ENCODE measurements at regions not wholly inside any gene's neighbourhood (a gene's known extent, or its start where the extent isn't known, plus 50 kb on each side); places are given as distances from the start of the nearest gene placed in this dataset.
A peak's percentile ranks its signal among the peaks of the same experiment; 100 is the strongest.

- peak overlapping the region; percentile 65 to 86 (median 76) for H3K27ac ChIP-seq
- H3K36me3 ChIP-seq = no peaks in the 10 kb centered on the region
- peaks cover 34 to 74% (median 39%) of the 10 kb centered on the region in 3 donors for H3K4me1 ChIP-seq
- WGBS, 2 donors = 75% methylated on average over 4 of the region's 4 CpGs
- no peaks in the 10 kb centered on the region for H3K9me3 ChIP-seq
- no peak for TF ChIP-seq CTCF (IDR thresholded peaks at IDR 0.05)
- no peak for TF ChIP-seq POLR2A (IDR thresholded peaks at IDR 0.05)
- H3K4me3 ChIP-seq = no peak overlapping the region
- H3K27me3 ChIP-seq = no peaks in the 10 kb centered on the region
- intact Hi-C loops (cut with DNase I) = no loop called here
- no peak for DNase-seq
Measured at GRCh38 chr11:112616327-112617097, 344.7 kb upstream of the NCAM1 start.

GRCh38 chr11:112617098-112617425 is 344.2 kb upstream of the NCAM1 start:
- intact Hi-C loops (cut with DNase I) = no loop called here
- no peak overlapping the region for H3K4me3 ChIP-seq
- WGBS, 2 donors = 95 to 100% methylated on average over 2 of the region's 2 CpGs
- no peaks in the 10 kb centered on the region for H3K9me3 ChIP-seq
- peaks cover 33 to 73% (median 39%) of the 10 kb centered on the region in 3 donors for H3K4me1 ChIP-seq
- H3K27ac ChIP-seq = peak overlapping the region in 3 of 4 donors; percentile 65 to 86 (median 85)
- TF ChIP-seq POLR2A (IDR thresholded peaks at IDR 0.05) (no peak), CTCF (IDR thresholded peaks at IDR 0.05) (no peak)
- H3K36me3 ChIP-seq = no peaks in the 10 kb centered on the region
- DNase-seq = no peak
- no peaks in the 10 kb centered on the region for H3K27me3 ChIP-seq

GRCh38 chr11:112617977-112618826 is 343.0 kb upstream of the NCAM1 start:
- Histone ChIP-seq H3K4me3 (no peak overlapping the region), H3K36me3 (no peaks in the 10 kb centered on the region), H3K4me1 (peaks cover 22 to 62% (median 32%) of the 10 kb centered on the region in 3 donors), H3K9me3 (no peaks in the 10 kb centered on the region), H3K27me3 (no peaks in the 10 kb centered on the region), H3K27ac (no peak overlapping the region)
- intact Hi-C loops (cut with DNase I) = no loop called here
- TF ChIP-seq POLR2A (IDR thresholded peaks at IDR 0.05) (no peak), CTCF (IDR thresholded peaks at IDR 0.05) (no peak)
- no peak for DNase-seq
- 74 to 84% methylated on average over 10 to 13 of the region's 13 CpGs for WGBS, 2 donors

- Histone ChIP-seq H3K36me3 (no peaks in the 10 kb centered on the region), H3K27me3 (no peaks in the 10 kb centered on the region), H3K4me3 (no peak overlapping the region), H3K27ac (no peak overlapping the region), H3K9me3 (no peaks in the 10 kb centered on the region), H3K4me1 (peaks cover 13 to 53% (median 28%) of the 10 kb centered on the region in 3 donors)
- no peak for TF ChIP-seq POLR2A (IDR thresholded peaks at IDR 0.05)
- no peak for TF ChIP-seq CTCF (IDR thresholded peaks at IDR 0.05)
- intact Hi-C loops (cut with DNase I) = no loop called here
- WGBS, 2 donors = 75 to 81% methylated on average over 5 of the region's 5 CpGs
- DNase-seq = no peak
Measured at GRCh38 chr11:112619106-112619505, 342.1 kb upstream of the NCAM1 start.
